Loucy (cell line): ENCODE measurements at regions not wholly inside any gene's neighbourhood (a gene's known extent, or its start where the extent isn't known, plus 50 kb on each side); places are given as distances from the start of the nearest gene placed in this dataset.

Source experiments
- EZH2phosphoT487 ChIP-seq: fragments of 200-600 bp; IDR thresholded peaks from 2 replicates; pipeline ENCODE4 v1.6.1; 2018; ENCODE audit warnings: antibody characterized with exemption, mild to moderate bottlenecking, moderate library complexity, borderline replicate concordance
- TF ChIP-seq, protein P1 (sequence below): fragments of 200-600 bp; sonication (generic); conservative IDR thresholded peaks from 2 replicates; pipeline ENCODE4 v1.5.1; 2014; ENCODE audit warnings: mild to moderate bottlenecking, antibody characterized with exemption, low read length

DNA sequence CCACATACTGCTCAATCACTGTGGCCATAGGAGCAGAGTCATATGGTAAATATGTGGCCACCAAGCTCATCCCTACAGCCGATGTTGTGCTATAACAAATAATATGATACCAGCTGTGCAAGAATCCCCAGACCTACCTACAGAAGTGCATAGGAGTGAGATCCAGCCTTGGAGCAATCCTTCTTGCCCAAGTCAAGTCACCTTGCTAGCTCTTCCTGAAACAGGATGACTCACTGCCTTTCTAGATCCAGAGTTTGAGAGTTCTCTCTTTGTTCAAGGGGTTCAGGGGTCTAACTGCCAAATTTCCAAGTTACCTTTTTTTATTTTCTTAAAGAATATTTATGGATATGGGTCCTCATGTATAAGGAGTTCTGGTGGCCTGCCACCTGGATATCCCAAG, 195.7 kb upstream of the MAN1A1 start:
- TF ChIP-seq, protein P1, sequence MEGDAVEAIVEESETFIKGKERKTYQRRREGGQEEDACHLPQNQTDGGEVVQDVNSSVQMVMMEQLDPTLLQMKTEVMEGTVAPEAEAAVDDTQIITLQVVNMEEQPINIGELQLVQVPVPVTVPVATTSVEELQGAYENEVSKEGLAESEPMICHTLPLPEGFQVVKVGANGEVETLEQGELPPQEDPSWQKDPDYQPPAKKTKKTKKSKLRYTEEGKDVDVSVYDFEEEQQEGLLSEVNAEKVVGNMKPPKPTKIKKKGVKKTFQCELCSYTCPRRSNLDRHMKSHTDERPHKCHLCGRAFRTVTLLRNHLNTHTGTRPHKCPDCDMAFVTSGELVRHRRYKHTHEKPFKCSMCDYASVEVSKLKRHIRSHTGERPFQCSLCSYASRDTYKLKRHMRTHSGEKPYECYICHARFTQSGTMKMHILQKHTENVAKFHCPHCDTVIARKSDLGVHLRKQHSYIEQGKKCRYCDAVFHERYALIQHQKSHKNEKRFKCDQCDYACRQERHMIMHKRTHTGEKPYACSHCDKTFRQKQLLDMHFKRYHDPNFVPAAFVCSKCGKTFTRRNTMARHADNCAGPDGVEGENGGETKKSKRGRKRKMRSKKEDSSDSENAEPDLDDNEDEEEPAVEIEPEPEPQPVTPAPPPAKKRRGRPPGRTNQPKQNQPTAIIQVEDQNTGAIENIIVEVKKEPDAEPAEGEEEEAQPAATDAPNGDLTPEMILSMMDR: no peak
- no peak for TF ChIP-seq EZH2phosphoT487
